ENCODE measurements at regions not wholly inside any gene's neighbourhood (a gene's known extent, or its start where the extent isn't known, plus 50 kb on each side); places are given as distances from the start of the nearest gene placed in this dataset.

DNA sequence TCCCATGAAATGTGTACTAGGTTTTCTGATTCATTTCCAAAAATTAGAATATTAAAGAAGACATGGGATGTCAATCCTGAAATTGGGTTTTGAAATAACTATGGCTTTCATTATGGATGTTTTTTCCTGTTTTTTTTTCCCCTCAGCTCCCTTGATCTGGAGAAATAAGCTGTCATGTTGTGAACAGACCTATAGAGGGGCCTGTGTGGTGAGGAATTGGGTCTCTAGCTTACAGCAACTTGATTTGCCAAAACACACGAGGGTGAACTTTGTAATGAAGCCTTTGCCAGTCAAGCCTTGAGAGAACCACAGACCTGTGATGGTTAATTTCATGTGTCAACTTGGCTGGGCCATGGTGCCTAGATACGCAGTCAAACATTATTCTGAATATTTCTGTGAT, 2413.6 kb downstream of the PCDH7 start:
- Histone ChIP-seq H3K9ac (ENCODE audit: insufficient read depth, low read length) (no peak overlapping the region), H3K36me3 (ENCODE audit: control insufficient read depth, insufficient read depth, low read length) (no peaks in the 10 kb centered on the region), H3K27me3 (ENCODE audit: control insufficient read depth, insufficient read depth, low read length) (no peaks in the 10 kb centered on the region), H2AFZ (ENCODE audit: low read length) (no peak overlapping the region), H3K4me1 (ENCODE audit: control insufficient read depth, extremely low read depth, insufficient read depth, low read length) (no peaks in the 10 kb centered on the region), H3K4me3 (replicated peaks in 1 of 4; ENCODE audit: control extremely low read depth in 1 of 4, insufficient read depth in 1 of 4, low read depth in 3 of 4, low read length in 4 of 4) (no peak overlapping the region), H4K20me1 (ENCODE audit: control insufficient read depth, extremely low read depth, insufficient read depth, low read length) (no peaks in the 10 kb centered on the region), H3K4me2 (ENCODE audit: extremely low read depth, insufficient read depth, low read length) (no peak overlapping the region), H3K79me2 (ENCODE audit: control insufficient read depth, insufficient read depth, low read length) (no peaks in the 10 kb centered on the region), H3K27ac (ENCODE audit: insufficient read depth, low read length) (no peak overlapping the region), H3K9me3 (ENCODE audit: control insufficient read depth, insufficient read depth, low read depth, low read length) (no peaks in the 10 kb centered on the region)
- DNase-seq (ENCODE audit: low read depth in 2 of 2): no peak
- TF ChIP-seq EZH2 (IDR thresholded peaks at IDR 0.05; ENCODE audit: low read length, missing control alignments): no peak
- TF ChIP-seq, protein P1, sequence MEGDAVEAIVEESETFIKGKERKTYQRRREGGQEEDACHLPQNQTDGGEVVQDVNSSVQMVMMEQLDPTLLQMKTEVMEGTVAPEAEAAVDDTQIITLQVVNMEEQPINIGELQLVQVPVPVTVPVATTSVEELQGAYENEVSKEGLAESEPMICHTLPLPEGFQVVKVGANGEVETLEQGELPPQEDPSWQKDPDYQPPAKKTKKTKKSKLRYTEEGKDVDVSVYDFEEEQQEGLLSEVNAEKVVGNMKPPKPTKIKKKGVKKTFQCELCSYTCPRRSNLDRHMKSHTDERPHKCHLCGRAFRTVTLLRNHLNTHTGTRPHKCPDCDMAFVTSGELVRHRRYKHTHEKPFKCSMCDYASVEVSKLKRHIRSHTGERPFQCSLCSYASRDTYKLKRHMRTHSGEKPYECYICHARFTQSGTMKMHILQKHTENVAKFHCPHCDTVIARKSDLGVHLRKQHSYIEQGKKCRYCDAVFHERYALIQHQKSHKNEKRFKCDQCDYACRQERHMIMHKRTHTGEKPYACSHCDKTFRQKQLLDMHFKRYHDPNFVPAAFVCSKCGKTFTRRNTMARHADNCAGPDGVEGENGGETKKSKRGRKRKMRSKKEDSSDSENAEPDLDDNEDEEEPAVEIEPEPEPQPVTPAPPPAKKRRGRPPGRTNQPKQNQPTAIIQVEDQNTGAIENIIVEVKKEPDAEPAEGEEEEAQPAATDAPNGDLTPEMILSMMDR (conservative IDR thresholded peaks at IDR 0.05 in 1 of 2, IDR thresholded peaks at IDR 0.05 in 1 of 2; ENCODE audit: low read depth in 1 of 2, low read length in 2 of 2): no peak

DNA sequence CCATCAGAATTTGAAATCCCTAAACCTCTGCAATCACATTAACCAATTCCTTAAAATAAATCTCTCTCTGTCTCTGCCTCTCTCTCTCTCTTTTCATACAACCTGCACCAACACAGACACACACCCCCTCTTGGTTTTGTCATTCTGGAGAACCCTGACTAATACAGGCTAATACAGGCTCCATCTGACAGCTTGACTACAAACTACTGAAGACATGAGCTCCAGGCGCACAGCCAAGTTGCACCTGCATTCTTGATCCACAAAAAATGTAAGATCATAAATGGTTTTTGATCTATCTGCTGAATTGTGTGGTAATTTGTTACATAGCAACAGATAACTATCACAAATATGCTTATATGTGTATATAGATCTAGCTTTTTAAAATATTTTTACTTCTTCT, 2414.2 kb downstream of the PCDH7 start:
- H3K27ac ChIP-seq (ENCODE audit: insufficient read depth, low read length): no peak overlapping the region
- H3K79me2 ChIP-seq (ENCODE audit: control insufficient read depth, insufficient read depth, low read length): no peaks in the 10 kb centered on the region
- H3K36me3 ChIP-seq (ENCODE audit: control insufficient read depth, insufficient read depth, low read length): no peaks in the 10 kb centered on the region
- H3K4me1 ChIP-seq (ENCODE audit: control insufficient read depth, extremely low read depth, insufficient read depth, low read length): no peaks in the 10 kb centered on the region
- H4K20me1 ChIP-seq (ENCODE audit: control insufficient read depth, extremely low read depth, insufficient read depth, low read length): no peaks in the 10 kb centered on the region
- no peaks in the 10 kb centered on the region for H3K27me3 ChIP-seq (ENCODE audit: control insufficient read depth, insufficient read depth, low read length)
- DNase-seq (ENCODE audit: low read depth in 2 of 2): no peak
- H3K9ac ChIP-seq (ENCODE audit: insufficient read depth, low read length): no peak overlapping the region
- no peak overlapping the region for H3K4me2 ChIP-seq (ENCODE audit: extremely low read depth, insufficient read depth, low read length)
- H2AFZ ChIP-seq (ENCODE audit: low read length): no peak overlapping the region
- no peak overlapping the region for H3K4me3 ChIP-seq (replicated peaks in 1 of 4; ENCODE audit: control extremely low read depth in 1 of 4, insufficient read depth in 1 of 4, low read depth in 3 of 4, low read length in 4 of 4)
- no peaks in the 10 kb centered on the region for H3K9me3 ChIP-seq (ENCODE audit: control insufficient read depth, insufficient read depth, low read depth, low read length)
- TF ChIP-seq, protein P1 (conservative IDR thresholded peaks at IDR 0.05 in 1 of 2, IDR thresholded peaks at IDR 0.05 in 1 of 2; ENCODE audit: low read depth in 1 of 2, low read length in 2 of 2): no peak
- no peak for TF ChIP-seq EZH2 (IDR thresholded peaks at IDR 0.05; ENCODE audit: low read length, missing control alignments)

DNA sequence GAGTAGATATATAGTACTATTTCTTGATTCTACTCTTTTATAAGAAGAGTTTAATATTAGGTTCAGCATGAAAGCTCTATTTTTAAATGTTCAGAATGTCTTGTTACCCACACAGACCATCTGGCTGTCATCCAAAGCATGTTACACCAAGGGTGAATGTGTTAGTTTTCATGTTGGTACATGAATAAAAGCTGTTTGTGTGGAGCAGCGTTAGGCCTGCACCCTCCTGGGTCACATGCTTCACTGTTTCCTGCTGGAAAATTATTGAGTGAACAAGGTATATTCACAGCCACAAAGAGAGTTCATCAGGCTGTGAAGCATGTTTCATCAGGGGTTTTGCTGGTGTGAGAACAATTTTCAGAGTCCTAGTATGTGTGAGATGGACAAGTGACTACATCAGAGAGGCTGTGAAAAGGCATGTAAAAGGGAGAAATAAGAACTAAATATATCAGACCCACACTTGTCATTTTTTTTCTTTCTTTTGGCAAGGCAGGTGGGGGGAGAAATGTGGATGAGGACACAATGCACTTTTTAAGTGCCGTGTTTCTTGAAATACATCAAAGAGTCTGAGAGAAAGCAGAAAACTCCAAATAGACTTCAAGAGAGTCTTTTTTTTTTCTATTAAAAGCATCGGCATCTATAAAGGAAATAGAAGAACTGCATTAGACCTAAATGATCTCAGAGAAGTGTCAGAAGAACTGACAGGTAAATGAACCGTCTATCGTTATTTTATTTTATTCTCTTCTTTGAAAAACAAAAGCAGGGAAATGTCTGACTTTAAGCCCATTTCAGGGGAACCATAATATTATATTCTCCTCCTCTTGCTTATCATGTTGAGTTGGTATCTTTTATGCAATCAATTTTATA, 2429.7 kb downstream of the PCDH7 start:
- no peaks in the 10 kb centered on the region for H3K4me1 ChIP-seq (ENCODE audit: control insufficient read depth, extremely low read depth, insufficient read depth, low read length)
- no peaks in the 10 kb centered on the region for H3K36me3 ChIP-seq (ENCODE audit: control insufficient read depth, insufficient read depth, low read length)
- no peak overlapping the region for H3K4me3 ChIP-seq (replicated peaks in 1 of 4; ENCODE audit: control extremely low read depth in 1 of 4, insufficient read depth in 1 of 4, low read depth in 3 of 4, low read length in 4 of 4)
- no peaks in the 10 kb centered on the region for H3K9me3 ChIP-seq (ENCODE audit: control insufficient read depth, insufficient read depth, low read depth, low read length)
- no peaks in the 10 kb centered on the region for H3K79me2 ChIP-seq (ENCODE audit: control insufficient read depth, insufficient read depth, low read length)
- no peak overlapping the region for H3K4me2 ChIP-seq (ENCODE audit: extremely low read depth, insufficient read depth, low read length)
- no peak overlapping the region for H2AFZ ChIP-seq (ENCODE audit: low read length)
- TF ChIP-seq, protein P1 (conservative IDR thresholded peaks at IDR 0.05 in 1 of 2, IDR thresholded peaks at IDR 0.05 in 1 of 2; ENCODE audit: low read depth in 1 of 2, low read length in 2 of 2): no peak
- no peak for TF ChIP-seq EZH2 (IDR thresholded peaks at IDR 0.05; ENCODE audit: low read length, missing control alignments)
- no peak overlapping the region for H3K9ac ChIP-seq (ENCODE audit: insufficient read depth, low read length)
- H4K20me1 ChIP-seq (ENCODE audit: control insufficient read depth, extremely low read depth, insufficient read depth, low read length): no peaks in the 10 kb centered on the region
- no peak overlapping the region for H3K27ac ChIP-seq (ENCODE audit: insufficient read depth, low read length)
- DNase-seq (ENCODE audit: low read depth in 2 of 2): no peak
- no peaks in the 10 kb centered on the region for H3K27me3 ChIP-seq (ENCODE audit: control insufficient read depth, insufficient read depth, low read length)

Data from fibroblast of lung (primary cell).